Small intestine (tissue), 7 donors: ENCODE measurements at regions not wholly inside any gene's neighbourhood (a gene's known extent, or its start where the extent isn't known, plus 50 kb on each side); places are given as distances from the start of the nearest gene placed in this dataset.

Experiments used
- DNase-seq, 2 donors: peaks; one replicate each; pipeline versions ENCODE4 v3.0.0 to v3.0.0-alpha.2; 2013
- FAIRE-seq: peaks from 2 replicates; lab custom pipeline; 2012; peaks lifted over from hg19 to GRCh38; lab: Jason Lieb, UNC
- H3K27ac ChIP-seq, 3 donors: one replicate each; pipeline ENCODE4 v1.5.1; 2013; ENCODE audit warnings: low read length in 2 of 3, mild to moderate bottlenecking in 2 of 3, control low read depth in 1 of 3, inconsistent platforms in 1 of 3, low read depth in 1 of 3, moderate library complexity in 1 of 3
- H3K27me3 ChIP-seq, 3 donors: one replicate each; pipeline ENCODE4 v1.6.1; 2013; ENCODE audit warnings: low read length in 3 of 3, inconsistent platforms in 1 of 3; ENCODE audit not compliant: control insufficient read depth in 3 of 3, insufficient read depth in 3 of 3
- H3K36me3 ChIP-seq, 3 donors: one replicate each; pipeline ENCODE4 v1.6.1; 2013; ENCODE audit warnings: low read length in 3 of 3, inconsistent platforms in 1 of 3, low read depth in 1 of 3, mild to moderate bottlenecking in 1 of 3, moderate library complexity in 1 of 3; ENCODE audit not compliant: control insufficient read depth in 3 of 3, insufficient read depth in 2 of 3
- H3K4me1 ChIP-seq, 3 donors: one replicate each; pipeline ENCODE4 v1.6.1; 2013; ENCODE audit warnings: low read length in 2 of 3, inconsistent platforms in 1 of 3, low read depth in 1 of 3, mild to moderate bottlenecking in 1 of 3, moderate library complexity in 1 of 3; ENCODE audit not compliant: control insufficient read depth in 3 of 3, insufficient read depth in 2 of 3
- H3K4me3 ChIP-seq, 3 donors: one replicate each; pipeline ENCODE4 v1.5.1; 2013; ENCODE audit warnings: low read length in 3 of 3, control low read depth in 1 of 3, inconsistent platforms in 1 of 3, low read depth in 1 of 3, mild to moderate bottlenecking in 1 of 3, moderate library complexity in 1 of 3
- H3K9me3 ChIP-seq, 2 donors: one replicate each; pipeline ENCODE4 v1.6.1; 2013; ENCODE audit warnings: low read depth in 1 of 2, low read length in 1 of 2; ENCODE audit not compliant: control insufficient read depth in 2 of 2, insufficient read depth in 1 of 2
- WGBS, 3 donors: extraction: QIAGEN DNeasy Blood & Tissue Kit; methylation state at CpG; one replicate each; pipeline ENCODE4 v1.1.7; 2013; 5-methylcytosine and 5-hydroxymethylcytosine counted together
- donor health status: healthy with polysubstance abuse.
- donor health status: control.
- donor health status: control.
- donor health status: Bipolar disorder and iron deficiency.
- donor health status: healthy.

GRCh38 chr7:157485361-157485831 is 148.6 kb downstream of the DNAJB6 start:
- no peaks in the 10 kb centered on the region for H3K36me3 ChIP-seq
- WGBS, 3 donors: 77 to 81% (median 77%) methylated on average over 12 of the region's 12 CpGs
- FAIRE-seq (no peak), DNase-seq (no peak)
- no peak overlapping the region for H3K4me3 ChIP-seq
- H3K27me3 ChIP-seq: no peaks in the 10 kb centered on the region
- H3K9me3 ChIP-seq: no peaks in the 10 kb centered on the region
- no peak overlapping the region for H3K27ac ChIP-seq
- H3K4me1 ChIP-seq: no peaks in the 10 kb centered on the region

GRCh38 chr7:157486007-157486755 is 149.4 kb downstream of the DNAJB6 start:
- Histone ChIP-seq H3K9me3 (no peaks in the 10 kb centered on the region), H3K4me3 (no peak overlapping the region), H3K4me1 (no peaks in the 10 kb centered on the region), H3K27ac (no peak overlapping the region), H3K36me3 (no peaks in the 10 kb centered on the region), H3K27me3 (no peaks in the 10 kb centered on the region)
- no peak for FAIRE-seq
- DNase-seq: no peak
- 64 to 78% (median 77%) methylated on average over 11 of the region's 11 CpGs for WGBS, 3 donors

- Histone ChIP-seq H3K9me3 (no peaks in the 10 kb centered on the region), H3K36me3 (no peaks in the 10 kb centered on the region), H3K27me3 (no peaks in the 10 kb centered on the region), H3K27ac (no peak overlapping the region), H3K4me1 (no peaks in the 10 kb centered on the region), H3K4me3 (no peak overlapping the region)
- 86 to 88% (median 88%) methylated on average over 24 of the region's 24 CpGs for WGBS, 3 donors
- no peak for DNase-seq
- no peak for FAIRE-seq
These were observed 150.4 kb downstream of the DNAJB6 start for GRCh38 chr7:157487046-157487770.

GRCh38 chr7:157488281-157488680 is 151.5 kb downstream of the DNAJB6 start:
- no peak overlapping the region for H3K4me3 ChIP-seq
- H3K27me3 ChIP-seq: no peaks in the 10 kb centered on the region
- FAIRE-seq (no peak), DNase-seq (no peak)
- no peaks in the 10 kb centered on the region for H3K4me1 ChIP-seq
- no peaks in the 10 kb centered on the region for H3K36me3 ChIP-seq
- H3K9me3 ChIP-seq: no peaks in the 10 kb centered on the region
- H3K27ac ChIP-seq: no peak overlapping the region
- WGBS, 3 donors: 88 to 90% (median 89%) methylated on average over 24 of the region's 24 CpGs

- H3K9me3 ChIP-seq: no peaks in the 10 kb centered on the region
- H3K27me3 ChIP-seq: no peaks in the 10 kb centered on the region
- no peaks in the 10 kb centered on the region for H3K4me1 ChIP-seq
- no peak for DNase-seq
- no peak overlapping the region for H3K4me3 ChIP-seq
- no peak for FAIRE-seq
- no peaks in the 10 kb centered on the region for H3K36me3 ChIP-seq
- 79 to 84% (median 82%) methylated on average over 10 of the region's 10 CpGs for WGBS, 3 donors
- H3K27ac ChIP-seq: no peak overlapping the region
These were observed 152.2 kb downstream of the DNAJB6 start for GRCh38 chr7:157488966-157489365.
